ENCODE measurements at regions not wholly inside any gene's neighbourhood (a gene's known extent, or its start where the extent isn't known, plus 50 kb on each side); places are given as distances from the start of the nearest gene placed in this dataset.

GRCh38 chr12:66962290-66962689, 283.4 kb upstream of the GRIP1 start:
- TF ChIP-seq EZH2 (IDR thresholded peaks at IDR 0.05; ENCODE audit: low read depth, unreplicated experiment) (no peak), CTCF (conservative IDR thresholded peaks at IDR 0.05; ENCODE audit: low read depth in 2 of 2) (no peak)
